HG03108 (cell line): ENCODE measurements at regions not wholly inside any gene's neighbourhood (a gene's known extent, or its start where the extent isn't known, plus 50 kb on each side); places are given as distances from the start of the nearest gene placed in this dataset.
"Not testable (repeated sequence)": the region's sequence is repeated elsewhere in the genome, so short reads cannot be mapped to it uniquely, and the experiment has no call there.

Experiments used
- ATAC-seq: cut with Tn5 transposase; IDR thresholded peaks from one replicate; pipeline ENCODE4 v1.9.1; 2021; ENCODE audit warnings: moderate library complexity; ENCODE audit not compliant: unreplicated experiment

- no peak for ATAC-seq
Observed at GRCh38 chr2:52622266-52622665, 1145.3 kb upstream of the CHAC2 start.

- ATAC-seq: no peak
Observed at GRCh38 chr2:52613064-52613463, 1154.5 kb upstream of the CHAC2 start.

- no peak for ATAC-seq
Observed at GRCh38 chr2:52611759-52612158, 1155.8 kb upstream of the CHAC2 start.

- no peak for ATAC-seq
Observed at GRCh38 chr2:52608030-52608429, 1159.6 kb upstream of the CHAC2 start.

- ATAC-seq: no peak
Observed at GRCh38 chr2:52597346-52597745, 1170.3 kb upstream of the CHAC2 start.

- no peak for ATAC-seq
Observed at GRCh38 chr2:52594026-52594425, 1173.6 kb upstream of the CHAC2 start.

GRCh38 chr2:52584071-52584470 is 1183.5 kb upstream of the CHAC2 start:
- not testable (repeated sequence) for ATAC-seq

- ATAC-seq: no peak
Observed at GRCh38 chr2:52572469-52572894, 1195.1 kb upstream of the CHAC2 start.

- no peak for ATAC-seq
Observed at GRCh38 chr2:52571380-52572347, 1195.9 kb upstream of the CHAC2 start.

GRCh38 chr2:52570716-52571115 is 1196.9 kb upstream of the CHAC2 start:
- ATAC-seq: no peak

- ATAC-seq: no peak
Observed at GRCh38 chr2:52563151-52563550, 1204.5 kb upstream of the CHAC2 start.

- no peak for ATAC-seq
Observed at GRCh38 chr2:52558265-52558664, 1209.3 kb upstream of the CHAC2 start.

- ATAC-seq: no peak
Observed at GRCh38 chr2:52542297-52542696, 1225.3 kb upstream of the CHAC2 start.

GRCh38 chr2:52539026-52539970 is 1228.3 kb upstream of the CHAC2 start:
- no peak for ATAC-seq

GRCh38 chr2:52537588-52537987 is 1230.0 kb upstream of the CHAC2 start:
- ATAC-seq: no peak

- ATAC-seq: no peak
Observed at GRCh38 chr2:52536929-52537460, 1230.6 kb upstream of the CHAC2 start.

GRCh38 chr2:52532956-52533355 is 1234.6 kb upstream of the CHAC2 start:
- ATAC-seq: no peak

- ATAC-seq: no peak
Observed at GRCh38 chr2:52526735-52527134, 1240.9 kb upstream of the CHAC2 start.

- ATAC-seq: no peak
Observed at GRCh38 chr2:52520644-52521043, 1247.0 kb upstream of the CHAC2 start.

GRCh38 chr2:52518678-52519077 is 1248.9 kb upstream of the CHAC2 start:
- no peak for ATAC-seq

GRCh38 chr2:52512760-52513159 is 1254.8 kb upstream of the CHAC2 start:
- ATAC-seq: no peak
